Trophoblast cell (in vitro differentiated cells and primary cell): ENCODE measurements at regions not wholly inside any gene's neighbourhood (a gene's known extent, or its start where the extent isn't known, plus 50 kb on each side); places are given as distances from the start of the nearest gene placed in this dataset.

Experiments
- DNase-seq, 2 donors: peaks; one replicate each; pipeline ENCODE4 v3.0.0-alpha.2; 2016
- H2AFZ ChIP-seq: 2 replicates; pipeline ENCODE4 v1.6.1; 2013; ENCODE audit warnings: low read length, moderate library complexity, mild to moderate bottlenecking; ENCODE audit not compliant: insufficient read depth, poor library complexity
- H2AK5ac ChIP-seq: 2 replicates; pipeline ENCODE4 v1.6.1; 2013; ENCODE audit warnings: mild to moderate bottlenecking, low read length
- H2BK120ac ChIP-seq: 2 replicates; pipeline ENCODE4 v1.6.1; 2013; ENCODE audit warnings: low read length, mild to moderate bottlenecking, moderate library complexity; ENCODE audit not compliant: insufficient read depth, poor library complexity
- H2BK12ac ChIP-seq: 2 replicates; pipeline ENCODE4 v1.6.1; 2013; ENCODE audit warnings: mild to moderate bottlenecking, low read length, moderate library complexity
- H2BK5ac ChIP-seq: 2 replicates; pipeline ENCODE4 v1.6.1; 2013; ENCODE audit warnings: low read length, low read depth, moderate library complexity, mild to moderate bottlenecking; ENCODE audit not compliant: poor library complexity
- H3K14ac ChIP-seq: 2 replicates; pipeline ENCODE4 v1.6.1; 2013; ENCODE audit warnings: mild to moderate bottlenecking, low read length
- H3K18ac ChIP-seq: 2 replicates; pipeline ENCODE4 v1.6.1; 2013; ENCODE audit warnings: mild to moderate bottlenecking, low read length
- H3K23ac ChIP-seq: 2 replicates; pipeline ENCODE4 v1.6.1; 2013; ENCODE audit warnings: low read length
- H3K27ac ChIP-seq: 2 replicates; pipeline ENCODE4 v1.5.1; 2013; ENCODE audit warnings: low read depth, mild to moderate bottlenecking, inconsistent platforms, low read length, moderate library complexity
- H3K27me3 ChIP-seq: 2 replicates; pipeline ENCODE4 v1.6.1; 2013; ENCODE audit warnings: inconsistent platforms, mild to moderate bottlenecking, low read length, moderate library complexity; ENCODE audit not compliant: insufficient read depth
- H3K36me3 ChIP-seq, 2 experiments: 1 replicate in 1 of 2; 2 replicates in 1 of 2; pipeline ENCODE4 v1.6.1; 2013; ENCODE audit warnings: low read length in 2 of 2, mild to moderate bottlenecking in 2 of 2, moderate library complexity in 1 of 2; ENCODE audit not compliant: insufficient read depth in 2 of 2, control insufficient read depth in 1 of 2
- H3K4ac ChIP-seq: 2 replicates; pipeline ENCODE4 v1.6.1; 2013; ENCODE audit warnings: low read depth, mild to moderate bottlenecking, low read length, moderate library complexity
- H3K4me1 ChIP-seq, 2 experiments: 1 replicate in 1 of 2; 2 replicates in 1 of 2; pipeline ENCODE4 v1.6.1; 2013; ENCODE audit warnings: low read length in 2 of 2, mild to moderate bottlenecking in 2 of 2, moderate library complexity in 1 of 2; ENCODE audit not compliant: insufficient read depth in 2 of 2, control insufficient read depth in 1 of 2
- H3K4me2 ChIP-seq: 2 replicates; pipeline ENCODE4 v1.6.1; 2013; ENCODE audit warnings: inconsistent platforms, mild to moderate bottlenecking, low read length, moderate library complexity
- H3K4me3 ChIP-seq: 2 replicates; pipeline ENCODE4 v1.5.1; 2013; ENCODE audit warnings: mild to moderate bottlenecking, low read depth, low read length, inconsistent platforms
- H3K79me1 ChIP-seq: one replicate; pipeline ENCODE4 v1.6.1; 2013; ENCODE audit warnings: low read length
- H3K79me2 ChIP-seq: 2 replicates; pipeline ENCODE4 v1.6.1; 2013; ENCODE audit warnings: low read length, mild to moderate bottlenecking; ENCODE audit not compliant: control insufficient read depth, insufficient read depth, poor library complexity
- H3K9ac ChIP-seq: 2 replicates; pipeline ENCODE4 v1.6.1; 2013; ENCODE audit warnings: mild to moderate bottlenecking, low read length
- H3K9me3 ChIP-seq: 2 replicates; pipeline ENCODE4 v1.6.1; 2013; ENCODE audit warnings: low read depth, mild to moderate bottlenecking, control low read depth, inconsistent platforms, low read length; ENCODE audit not compliant: insufficient read depth
- H4K12ac ChIP-seq: 2 replicates; pipeline ENCODE4 v1.6.1; 2013; ENCODE audit warnings: low read depth, mild to moderate bottlenecking, low read length, moderate library complexity
- H4K8ac ChIP-seq: 2 replicates; pipeline ENCODE4 v1.6.1; 2013; ENCODE audit warnings: low read depth, mild to moderate bottlenecking, low read length, moderate library complexity
- H4K91ac ChIP-seq: one replicate; pipeline ENCODE4 v1.6.1; 2013; ENCODE audit warnings: low read depth, mild to moderate bottlenecking, low read length, moderate library complexity
- WGBS: extraction: QIAGEN DNeasy Blood & Tissue Kit; methylation state at CpG from one replicate; pipeline ENCODE4 v1.1.7; 2013; ENCODE audit warnings: missing lambda C conversion rate; ENCODE audit not compliant: insufficient read length, insufficient coverage; ENCODE audit errors: extremely low coverage; 5-methylcytosine and 5-hydroxymethylcytosine counted together

- Histone ChIP-seq H4K8ac (no peak overlapping the region), H3K9ac (no peak overlapping the region), H3K9me3 (peaks cover 37% of the 10 kb centered on the region), H3K23ac (no peak overlapping the region), H2BK5ac (no peak overlapping the region), H2AK5ac (no peak overlapping the region), H2BK120ac (no peak overlapping the region), H3K18ac (no peak overlapping the region), H3K14ac (no peak overlapping the region), H3K4me2 (no peak overlapping the region), H4K12ac (no peak overlapping the region), H2BK12ac (no peak overlapping the region), H2AFZ (no peak overlapping the region), H4K91ac (no peak overlapping the region), H3K27me3 (no peaks in the 10 kb centered on the region), H3K79me1 (no peaks in the 10 kb centered on the region), H3K79me2 (no peaks in the 10 kb centered on the region), H3K4me3 (no peak overlapping the region), H3K27ac (no peak overlapping the region), H3K4ac (no peak overlapping the region), H3K36me3 (no peaks in the 10 kb centered on the region), H3K4me1 (no peaks in the 10 kb centered on the region)
- peak in 1 of 2 donors; percentile 47 for DNase-seq
- no CpG with 5 or more reads among the region's 1 CpG for WGBS
Observed at GRCh38 chr13:111570911-111571310, 250.5 kb downstream of the TEX29 start.

GRCh38 chr13:111572956-111573761 is 252.7 kb downstream of the TEX29 start:
- Histone ChIP-seq H3K18ac (no peak overlapping the region), H4K8ac (no peak overlapping the region), H3K79me1 (no peaks in the 10 kb centered on the region), H2AFZ (no peak overlapping the region), H3K27me3 (no peaks in the 10 kb centered on the region), H2BK120ac (no peak overlapping the region), H3K9ac (no peak overlapping the region), H3K79me2 (no peaks in the 10 kb centered on the region), H2BK12ac (no peak overlapping the region), H2BK5ac (no peak overlapping the region), H2AK5ac (no peak overlapping the region), H3K4ac (no peak overlapping the region), H3K36me3 (no peaks in the 10 kb centered on the region), H3K4me3 (no peak overlapping the region), H3K14ac (no peak overlapping the region), H3K4me1 (no peaks in the 10 kb centered on the region), H3K23ac (no peak overlapping the region), H3K4me2 (no peak overlapping the region), H3K27ac (no peak overlapping the region), H4K12ac (no peak overlapping the region), H4K91ac (no peak overlapping the region), H3K9me3 (peaks cover 33% of the 10 kb centered on the region)
- DNase-seq, result no peak
- WGBS, result no CpG with 5 or more reads among the region's 27 CpGs

GRCh38 chr13:111573801-111574200 is 253.4 kb downstream of the TEX29 start:
- Histone ChIP-seq H3K4me2 (no peak overlapping the region), H3K4me1 (no peaks in the 10 kb centered on the region), H2AK5ac (no peak overlapping the region), H3K36me3 (no peaks in the 10 kb centered on the region), H2BK5ac (no peak overlapping the region), H3K9me3 (peaks cover 29% of the 10 kb centered on the region), H3K27ac (no peak overlapping the region), H3K18ac (no peak overlapping the region), H3K27me3 (no peaks in the 10 kb centered on the region), H3K4ac (no peak overlapping the region), H3K79me1 (no peaks in the 10 kb centered on the region), H4K91ac (no peak overlapping the region), H4K12ac (no peak overlapping the region), H3K14ac (no peak overlapping the region), H2BK120ac (no peak overlapping the region), H3K9ac (no peak overlapping the region), H3K23ac (no peak overlapping the region), H2AFZ (no peak overlapping the region), H4K8ac (no peak overlapping the region), H2BK12ac (no peak overlapping the region), H3K4me3 (no peak overlapping the region), H3K79me2 (no peaks in the 10 kb centered on the region)
- no peak for DNase-seq
- no CpG with 5 or more reads among the region's 7 CpGs for whole genome bisulfite sequencing

GRCh38 chr13:111575276-111575675 is 254.8 kb downstream of the TEX29 start:
- no peaks in the 10 kb centered on the region for H3K36me3 ChIP-seq
- H2BK120ac ChIP-seq, result no peak overlapping the region
- no peak overlapping the region for H3K23ac ChIP-seq
- no peak overlapping the region for H3K4ac ChIP-seq
- H4K8ac ChIP-seq, result no peak overlapping the region
- H3K4me1 ChIP-seq, result no peaks in the 10 kb centered on the region
- no CpG with 5 or more reads among the region's 9 CpGs for WGBS
- H4K91ac ChIP-seq, result no peak overlapping the region
- H3K79me2 ChIP-seq, result no peaks in the 10 kb centered on the region
- H3K27ac ChIP-seq, result no peak overlapping the region
- DNase-seq, result no peak
- H4K12ac ChIP-seq, result no peak overlapping the region
- H2BK5ac ChIP-seq, result no peak overlapping the region
- no peak overlapping the region for H3K14ac ChIP-seq
- H2AK5ac ChIP-seq, result no peak overlapping the region
- H3K4me2 ChIP-seq, result no peak overlapping the region
- no peaks in the 10 kb centered on the region for H3K27me3 ChIP-seq
- no peak overlapping the region for H3K4me3 ChIP-seq
- H3K9me3 ChIP-seq, result peaks cover 28% of the 10 kb centered on the region
- H3K18ac ChIP-seq, result no peak overlapping the region
- H3K9ac ChIP-seq, result no peak overlapping the region
- H2BK12ac ChIP-seq, result no peak overlapping the region
- H2AFZ ChIP-seq, result no peak overlapping the region
- no peaks in the 10 kb centered on the region for H3K79me1 ChIP-seq
